GM18498 (cell line): ENCODE measurements at regions not wholly inside any gene's neighbourhood (a gene's known extent, or its start where the extent isn't known, plus 50 kb on each side); places are given as distances from the start of the nearest gene placed in this dataset.
"Not testable (repeated sequence)": the region's sequence is repeated elsewhere in the genome, so short reads cannot be mapped to it uniquely, and the experiment has no call there.

Experiments used
- ATAC-seq: cut with Tn5 transposase; IDR thresholded peaks from one replicate; pipeline ENCODE4 v1.9.1; 2021; ENCODE audit warnings: mild to moderate bottlenecking, moderate library complexity; ENCODE audit not compliant: unreplicated experiment

DNA sequence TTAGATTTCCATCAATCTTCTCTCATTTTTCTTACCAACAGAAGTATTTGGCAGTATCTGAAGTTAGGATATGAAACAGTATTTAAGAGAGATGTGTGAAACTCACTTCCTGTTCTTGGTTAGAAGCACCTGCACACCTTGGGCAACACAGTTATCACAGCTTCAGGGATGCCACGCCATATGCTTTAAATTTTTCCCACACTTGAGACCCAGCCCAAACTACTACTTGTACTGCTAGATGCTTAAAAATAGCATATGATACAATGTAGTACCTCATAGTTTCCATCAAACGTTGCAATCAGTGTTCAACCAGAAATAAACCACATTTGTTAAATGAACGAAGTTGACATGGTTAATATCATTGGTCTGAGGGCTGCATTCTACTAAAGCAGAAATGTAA lies 725.1 kb upstream of the FRG1 start:
- ATAC-seq: no peak

DNA sequence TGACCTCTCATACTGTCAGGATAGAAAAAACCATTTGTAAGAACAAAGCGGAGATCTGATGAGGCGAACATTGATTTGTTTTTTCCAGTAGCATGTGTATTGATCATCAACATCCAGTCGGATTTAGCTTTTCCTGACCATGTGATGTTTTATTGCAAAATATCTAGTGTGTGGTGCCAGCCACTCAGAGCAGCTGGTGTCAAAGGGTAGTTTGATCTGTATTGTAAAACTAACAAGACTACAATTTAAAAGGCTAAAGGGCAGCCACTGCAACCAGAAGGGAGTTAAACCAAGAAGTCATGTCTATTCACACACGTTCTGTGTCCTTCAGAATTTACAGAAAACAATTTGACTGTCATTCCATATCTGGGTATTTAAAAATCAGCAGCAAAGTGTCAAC lies 719.0 kb upstream of the FRG1 start:
- no peak for ATAC-seq

DNA sequence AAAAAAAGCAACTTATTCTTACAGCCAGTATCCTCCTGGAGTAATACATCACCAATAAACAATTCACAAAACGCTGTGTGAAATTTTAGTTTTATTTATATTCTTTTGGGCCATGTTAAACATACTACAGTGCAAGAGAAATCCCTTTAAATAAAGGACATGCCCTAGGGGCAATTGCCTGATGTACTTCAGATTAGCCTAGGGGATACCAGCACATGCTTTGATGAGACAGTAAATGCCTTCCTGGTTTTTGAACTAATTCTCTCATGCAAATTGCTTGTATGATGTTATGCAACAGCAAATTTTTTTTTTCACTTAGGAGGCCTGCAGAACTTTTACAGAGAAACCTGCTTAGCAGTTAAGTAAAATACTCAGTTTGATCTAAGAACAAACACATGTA lies 711.9 kb upstream of the FRG1 start:
- no peak for ATAC-seq

DNA sequence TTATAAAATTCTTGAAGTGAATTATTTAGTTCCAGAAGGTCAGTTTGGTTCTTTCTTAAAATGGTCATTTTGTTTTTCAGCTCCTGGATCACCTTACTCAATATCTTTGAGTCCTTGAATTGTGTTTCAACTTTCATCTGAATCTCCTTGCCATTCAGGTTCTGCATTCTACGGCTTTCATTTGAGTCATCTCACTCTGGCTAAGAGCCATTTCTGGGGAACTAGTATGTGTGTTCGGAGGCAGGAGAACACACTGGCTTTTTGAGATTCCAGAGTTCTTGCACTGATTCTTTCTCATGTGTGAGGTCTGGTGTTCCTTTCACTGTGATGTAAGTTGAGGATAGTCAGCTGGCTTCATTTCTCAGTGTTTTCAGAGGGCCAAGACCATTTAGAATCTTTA lies 708.4 kb upstream of the FRG1 start:
- ATAC-seq: no peak

DNA sequence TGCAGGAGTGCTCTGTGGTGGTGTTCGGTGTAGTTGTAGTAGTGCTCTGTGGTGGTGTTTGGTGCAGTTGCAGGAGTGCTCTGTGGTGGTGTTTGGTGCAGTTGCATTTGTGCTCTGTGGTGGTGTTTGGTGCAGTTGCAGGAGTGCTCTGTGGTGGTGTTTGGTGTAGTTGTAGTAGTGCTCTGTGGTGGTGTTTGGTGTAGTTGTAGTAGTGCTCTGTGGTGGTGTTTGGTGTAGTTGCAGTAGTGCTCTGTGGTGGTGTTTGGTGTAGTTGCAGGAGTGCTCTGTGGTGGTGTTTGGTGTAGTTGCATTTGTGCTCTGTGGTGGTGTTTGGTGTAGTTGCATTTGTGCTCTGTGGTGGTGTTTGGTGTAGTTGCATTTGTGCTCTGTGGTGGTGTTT lies 706.9 kb upstream of the FRG1 start:
- ATAC-seq: not testable (repeated sequence)

DNA sequence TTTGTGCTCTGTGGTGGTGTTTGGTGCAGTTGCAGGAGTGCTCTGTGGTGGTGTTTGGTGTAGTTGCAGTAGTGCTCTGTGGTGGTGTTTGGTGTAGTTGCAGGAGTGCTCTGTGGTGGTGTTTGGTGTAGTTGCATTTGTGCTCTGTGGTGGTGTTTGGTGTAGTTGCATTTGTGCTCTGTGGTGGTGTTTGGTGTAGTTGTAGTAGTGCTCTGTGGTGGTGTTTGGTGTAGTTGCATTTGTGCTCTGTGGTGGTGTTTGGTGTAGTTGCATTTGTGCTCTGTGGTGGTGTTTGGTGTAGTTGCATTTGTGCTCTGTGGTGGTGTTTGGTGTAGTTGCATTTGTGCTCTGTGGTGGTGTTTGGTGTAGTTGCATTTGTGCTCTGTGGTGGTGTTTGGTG lies 705.7 kb upstream of the FRG1 start:
- ATAC-seq: not testable (repeated sequence)

DNA sequence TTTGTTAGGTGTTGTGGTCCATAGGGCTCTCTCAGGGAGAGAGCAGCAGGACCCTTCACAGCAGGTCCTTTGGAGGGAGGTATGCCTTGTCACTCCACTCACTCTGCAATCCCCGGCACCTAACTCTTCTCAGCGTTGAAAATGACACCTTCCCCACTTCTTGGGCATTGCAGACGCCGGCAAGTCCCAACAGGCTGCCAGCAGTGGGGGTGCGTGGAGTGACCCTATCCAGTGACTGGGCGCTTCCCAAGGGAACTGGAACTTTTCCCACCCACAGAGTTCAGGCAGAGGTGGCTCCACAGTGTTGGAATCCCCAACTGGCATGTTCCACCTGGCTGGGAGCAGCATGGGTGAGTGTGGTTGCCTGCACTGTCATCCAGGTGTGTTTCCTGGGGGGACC lies 705.1 kb upstream of the FRG1 start:
- ATAC-seq: no peak

DNA sequence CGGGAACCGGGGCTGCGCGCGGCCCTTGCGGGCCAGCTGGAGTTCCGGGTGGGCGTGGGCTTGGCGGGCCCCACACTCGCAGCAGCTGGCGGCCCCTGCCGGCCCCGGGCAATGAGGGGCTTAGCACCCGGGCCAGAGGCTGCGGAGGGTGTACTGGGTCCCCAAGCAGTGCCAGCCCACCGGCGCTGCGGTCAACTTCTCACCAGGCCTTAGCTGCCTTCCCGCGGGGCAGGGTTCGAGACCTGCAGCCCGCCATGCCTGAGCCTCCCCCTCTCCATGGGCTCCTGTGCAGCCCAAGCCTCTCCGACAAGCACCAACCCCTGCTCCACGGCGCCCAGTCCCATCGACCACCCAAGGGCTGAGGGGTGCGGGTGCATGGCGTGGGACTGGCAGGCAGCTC lies 704.4 kb upstream of the FRG1 start:
- ATAC-seq: not testable (repeated sequence)

DNA sequence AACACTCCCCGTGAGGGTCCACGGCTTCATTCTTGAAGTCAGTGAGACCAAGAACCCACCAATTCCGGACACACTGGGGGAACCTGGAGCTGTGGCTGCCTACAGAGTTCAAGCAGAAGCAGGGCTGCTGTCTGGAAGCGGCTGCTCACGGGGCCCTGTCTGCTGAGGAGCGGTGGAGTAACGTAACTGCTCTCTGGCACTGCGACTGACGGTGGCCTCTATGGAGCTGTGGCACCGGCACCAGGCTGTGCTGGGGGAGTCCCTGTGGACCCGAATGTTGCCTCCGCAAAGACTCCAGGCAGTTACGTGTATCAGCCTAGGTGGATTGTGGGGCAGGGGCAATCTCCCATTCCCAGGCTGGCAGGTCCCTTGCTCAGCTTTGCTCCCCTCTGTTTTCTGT lies 703.3 kb upstream of the FRG1 start:
- ATAC-seq: no peak

DNA sequence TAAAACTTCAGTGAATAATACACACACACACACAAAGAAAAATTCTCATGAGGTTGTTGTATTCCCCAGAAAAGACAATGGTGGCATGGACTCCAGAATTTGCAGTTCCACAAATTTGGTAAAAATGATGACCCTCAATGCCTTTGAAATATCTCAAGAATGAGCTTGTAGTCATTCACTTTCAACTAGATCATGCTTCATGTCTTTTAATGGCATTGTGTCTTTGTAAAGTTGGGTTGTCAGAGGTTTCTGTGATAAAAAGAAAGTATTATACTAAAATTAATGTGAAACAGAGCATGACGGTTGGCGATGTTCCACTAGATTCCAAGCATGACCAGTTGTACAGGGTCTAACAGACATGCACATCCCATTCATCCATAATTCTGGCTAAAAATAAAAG lies 685.0 kb upstream of the FRG1 start:
- no peak for ATAC-seq

DNA sequence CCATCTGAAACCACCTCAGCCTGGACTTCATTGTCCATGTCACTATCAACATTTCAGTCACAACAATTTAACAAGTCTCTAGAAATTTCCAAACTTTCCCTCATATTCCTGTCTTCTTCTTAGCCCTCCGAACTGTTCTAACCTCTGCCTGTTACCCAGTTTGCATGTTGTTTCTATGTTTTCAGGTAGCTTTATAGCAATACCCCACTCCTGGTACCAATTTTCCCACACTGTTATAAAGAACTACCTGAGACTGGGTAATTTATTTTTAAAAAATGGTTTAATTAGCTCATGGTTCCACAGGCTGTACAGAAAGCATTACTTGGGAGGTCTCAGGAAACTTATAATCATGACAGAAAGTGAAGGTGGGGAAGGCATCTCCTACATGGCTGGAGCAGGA lies 679.2 kb upstream of the FRG1 start:
- no peak for ATAC-seq

DNA sequence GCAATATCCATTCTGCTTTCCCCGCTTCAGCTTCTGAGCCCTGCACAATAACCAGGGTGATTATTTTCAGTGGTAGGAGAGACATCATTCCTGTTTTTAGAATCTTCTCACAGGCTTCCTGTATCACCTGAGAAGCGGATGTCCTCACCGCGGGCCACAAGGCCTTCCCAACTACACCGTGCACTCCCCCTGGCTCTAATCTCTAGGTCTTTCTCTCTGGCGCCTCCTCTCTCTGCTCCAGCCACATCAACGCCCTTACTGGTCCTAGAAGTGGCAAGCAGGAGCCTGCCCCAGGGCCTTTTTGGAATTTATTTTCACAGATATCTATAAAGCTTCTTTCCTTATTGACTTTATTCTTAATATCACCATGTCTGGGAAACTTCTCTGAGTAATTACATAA lies 675.2 kb upstream of the FRG1 start:
- ATAC-seq: no peak

DNA sequence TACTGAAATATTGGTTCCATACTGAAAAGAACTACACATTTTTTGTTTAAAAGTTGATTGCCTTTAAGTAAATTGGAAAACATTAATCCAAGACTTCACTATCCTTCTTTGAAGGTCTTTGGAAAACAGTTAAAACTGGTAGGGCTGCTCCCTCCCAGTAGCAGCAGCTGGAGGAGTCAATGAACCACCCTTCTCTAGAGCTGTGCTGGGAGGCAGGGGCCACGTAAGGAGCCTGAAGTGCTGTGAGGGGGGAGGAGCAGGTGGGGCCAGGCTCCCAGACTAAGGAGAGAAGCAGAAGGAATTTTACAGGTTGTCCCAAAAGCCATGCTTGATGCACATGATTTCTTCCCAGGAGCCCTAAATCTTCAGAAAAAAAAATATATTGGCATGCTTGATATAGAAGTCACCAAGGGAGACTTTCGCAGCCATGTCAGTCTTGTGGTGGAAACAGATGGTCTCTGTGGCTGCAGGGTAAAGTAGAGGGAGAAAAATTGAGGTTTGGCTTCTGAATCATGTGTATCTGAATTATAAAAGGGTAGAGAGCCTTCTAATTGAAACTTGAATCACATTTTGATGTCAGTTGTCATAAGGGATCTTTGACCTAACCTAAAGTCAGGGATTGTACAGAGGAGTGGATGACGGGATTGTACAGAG lies 673.2 kb upstream of the FRG1 start:
- ATAC-seq: no peak

DNA sequence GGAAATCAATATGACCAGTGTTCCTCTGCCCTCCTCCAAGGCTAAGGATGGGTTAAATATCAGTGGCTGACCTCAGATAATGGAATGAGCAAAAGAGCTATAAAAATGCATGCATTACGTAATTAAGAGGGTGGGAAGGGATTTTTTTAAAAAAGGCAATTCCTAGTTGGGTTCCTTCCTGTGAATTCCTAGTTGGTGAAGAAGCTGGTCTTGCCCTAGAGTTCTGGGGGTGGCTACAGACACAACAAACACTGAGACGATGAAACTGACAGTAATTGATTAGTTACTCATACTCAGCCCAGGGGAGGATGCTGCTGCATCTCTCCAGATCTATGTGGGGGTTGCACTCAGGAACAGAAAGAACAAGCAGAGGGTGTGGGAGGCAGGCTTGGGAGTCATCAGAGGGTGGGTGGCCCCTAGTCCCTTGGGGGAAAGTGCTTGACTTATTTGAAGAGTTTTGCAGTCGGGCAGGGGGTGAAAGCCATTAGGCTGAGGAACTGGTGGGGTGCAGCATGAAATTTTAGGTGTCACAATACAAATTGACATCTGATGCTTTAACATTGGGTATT lies 662.0 kb upstream of the FRG1 start:
- ATAC-seq: no peak

DNA sequence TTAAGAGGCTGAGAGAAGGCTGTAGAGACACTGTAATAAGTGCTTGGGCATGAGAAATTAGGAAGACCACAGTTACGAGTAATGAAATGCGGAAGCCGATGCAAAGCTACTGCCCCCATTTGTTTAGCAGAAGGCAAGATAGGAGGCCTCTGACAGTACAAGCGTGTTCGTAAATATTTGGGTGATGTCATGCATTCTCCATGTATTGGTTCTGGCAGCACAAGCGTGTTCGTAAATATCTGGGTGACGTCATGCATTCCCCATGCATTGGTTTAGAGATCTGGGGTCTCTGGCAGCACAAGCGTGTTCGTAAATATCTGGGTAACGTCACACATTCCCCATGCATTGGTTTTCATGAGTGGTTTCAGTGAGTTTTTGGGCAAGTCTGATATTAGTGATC lies 661.5 kb upstream of the FRG1 start:
- ATAC-seq: no peak

DNA sequence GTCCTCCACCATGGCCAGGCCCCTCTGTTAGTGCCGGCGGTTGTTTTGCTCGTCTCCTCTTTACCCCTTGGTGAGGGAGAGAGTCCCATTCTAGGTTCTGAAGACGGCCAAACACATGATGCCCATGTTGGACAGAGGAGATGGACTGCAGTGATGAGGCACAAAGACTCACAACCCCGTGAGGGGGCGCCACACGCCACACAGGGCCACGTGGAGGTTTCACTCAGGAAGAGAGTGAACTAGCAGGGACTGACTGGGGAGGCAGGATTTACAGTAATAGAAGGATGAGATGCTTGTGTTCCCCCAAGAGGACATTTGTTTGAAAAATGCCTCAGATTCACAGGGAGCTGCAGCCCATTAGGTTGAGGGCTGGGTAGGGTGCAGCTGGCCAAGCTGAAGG lies 655.3 kb upstream of the FRG1 start:
- ATAC-seq: no peak

DNA sequence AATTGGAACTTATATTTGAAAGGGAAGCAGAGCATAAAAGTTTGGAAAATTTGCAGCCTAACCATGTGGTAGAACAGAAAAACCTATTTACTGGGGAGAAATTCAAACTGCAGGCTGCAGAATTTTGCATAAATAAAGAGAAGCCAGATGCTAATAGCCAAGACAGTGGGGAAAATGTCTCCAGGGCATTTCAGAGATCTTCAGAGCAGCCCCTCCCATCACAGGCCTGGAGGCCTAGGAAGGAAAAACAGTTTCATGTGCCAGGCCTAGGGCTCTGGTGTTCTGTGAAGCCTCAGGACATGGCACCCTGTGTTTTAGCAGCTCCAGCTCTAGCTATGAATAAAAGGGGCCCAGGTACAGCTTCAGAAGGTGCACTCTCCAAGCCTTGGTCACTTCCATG lies 648.7 kb upstream of the FRG1 start:
- no peak for ATAC-seq

DNA sequence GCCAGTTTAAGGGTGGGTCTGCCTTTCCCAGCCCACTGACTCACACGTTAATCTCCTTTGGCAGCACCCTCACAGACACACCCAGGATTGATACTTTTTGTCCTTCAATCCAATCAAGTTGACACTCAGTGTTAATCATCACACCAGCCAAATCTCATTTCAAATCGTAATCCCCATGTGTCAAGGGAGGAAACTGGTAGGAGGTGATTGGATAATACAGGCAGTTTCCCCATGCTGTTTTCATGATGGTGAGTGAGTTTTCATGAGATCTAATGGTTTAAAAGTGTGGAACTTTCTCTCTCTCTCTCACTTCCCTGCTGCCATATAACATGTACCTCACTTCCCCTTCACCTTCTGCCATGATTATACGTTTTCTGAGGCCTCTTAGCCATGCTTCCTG lies 647.2 kb upstream of the FRG1 start:
- ATAC-seq: no peak

DNA sequence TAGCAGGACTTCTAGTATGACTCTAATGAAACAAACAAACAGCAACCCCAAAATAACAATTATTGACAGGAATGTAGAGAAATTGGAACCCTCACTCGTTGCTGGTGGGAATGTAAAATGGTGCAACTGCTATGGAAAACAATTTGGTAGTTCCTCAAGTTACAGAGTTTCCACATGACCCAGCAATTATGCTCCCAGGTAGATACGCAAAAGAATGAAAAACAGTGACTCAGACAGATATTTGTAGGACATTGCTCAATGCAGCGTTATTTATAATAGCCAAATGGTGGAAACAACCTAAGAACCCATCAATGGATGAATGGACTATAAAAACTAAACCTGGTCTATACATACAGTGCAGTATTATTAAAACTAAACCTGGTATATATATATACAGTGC lies 646.1 kb upstream of the FRG1 start:
- no peak for ATAC-seq

DNA sequence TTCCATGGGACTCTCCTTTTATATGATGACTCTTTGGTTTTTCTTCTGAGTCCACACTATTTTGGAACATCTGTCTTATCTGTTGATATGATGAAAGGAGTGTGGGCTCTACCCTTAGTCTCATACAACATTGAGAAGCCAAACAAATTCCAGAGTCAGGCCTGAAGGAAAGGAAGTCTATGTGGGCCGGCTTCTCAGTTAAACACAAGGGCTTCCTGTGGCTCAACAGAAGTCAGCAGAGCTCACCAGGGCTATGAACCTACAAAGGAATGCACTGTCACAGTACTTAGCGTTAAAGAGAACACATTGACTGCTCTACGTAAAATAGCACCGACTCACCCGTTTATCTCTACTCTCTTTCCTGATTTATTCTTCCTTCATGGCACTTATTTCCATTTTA lies 641.0 kb upstream of the FRG1 start:
- no peak for ATAC-seq

DNA sequence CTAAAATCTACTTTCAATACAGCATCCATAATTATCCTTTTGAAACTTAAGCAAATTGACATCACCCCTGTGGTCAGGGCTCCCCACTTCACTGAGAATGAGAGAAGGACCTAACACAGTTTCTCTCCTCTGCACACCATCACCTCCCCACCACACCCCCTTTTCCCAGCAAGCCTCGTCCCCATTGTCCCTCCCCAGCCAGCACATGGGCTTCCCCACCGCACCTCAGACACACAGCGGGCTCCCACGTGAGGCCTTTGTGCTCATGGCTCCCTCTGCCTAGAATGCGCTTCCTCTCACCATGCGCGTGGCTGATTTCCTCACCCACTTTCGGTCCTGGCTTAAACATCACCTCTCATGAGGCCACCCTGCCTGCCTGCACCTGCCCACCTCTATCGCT lies 639.0 kb upstream of the FRG1 start:
- ATAC-seq: no peak

DNA sequence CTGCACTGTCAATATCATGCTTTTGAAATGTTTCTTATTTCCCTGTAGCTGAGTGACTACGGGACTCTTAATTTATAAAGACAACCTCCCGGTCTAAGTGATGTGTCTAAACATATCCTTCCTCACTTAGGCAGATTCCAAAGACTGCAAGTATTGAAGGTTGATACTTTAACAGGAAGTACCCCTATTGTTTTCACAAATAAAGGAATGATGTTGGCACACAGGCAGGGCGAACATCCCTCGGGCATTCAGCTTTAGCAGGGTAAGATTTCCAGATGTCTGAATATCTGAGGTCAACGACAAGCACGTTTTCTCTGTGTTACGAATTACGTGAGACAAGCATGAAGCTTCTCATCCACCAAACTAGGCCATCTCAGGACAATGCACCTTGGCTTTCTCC lies 638.0 kb upstream of the FRG1 start:
- no peak for ATAC-seq

DNA sequence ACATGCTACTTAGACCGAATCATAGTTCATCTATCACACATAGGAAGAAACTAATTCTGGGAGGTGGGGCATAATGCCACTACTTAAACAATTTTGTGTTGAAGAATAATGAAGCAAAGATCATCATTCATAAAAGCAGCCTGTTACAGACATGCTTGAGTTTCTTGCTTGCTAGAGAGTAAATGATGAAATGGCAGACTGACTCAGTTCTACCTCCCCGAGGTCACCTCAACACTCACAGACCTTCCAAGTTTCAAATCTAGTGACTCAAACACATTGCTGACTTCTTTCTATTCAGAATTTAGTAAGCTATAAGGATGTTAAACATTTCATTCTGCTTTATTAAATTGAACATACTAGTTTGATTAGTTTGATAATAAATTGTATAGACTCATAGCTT lies 636.5 kb upstream of the FRG1 start:
- ATAC-seq: no peak
